ENCODE measurements at regions not wholly inside any gene's neighbourhood (a gene's known extent, or its start where the extent isn't known, plus 50 kb on each side); places are given as distances from the start of the nearest gene placed in this dataset.

DNA sequence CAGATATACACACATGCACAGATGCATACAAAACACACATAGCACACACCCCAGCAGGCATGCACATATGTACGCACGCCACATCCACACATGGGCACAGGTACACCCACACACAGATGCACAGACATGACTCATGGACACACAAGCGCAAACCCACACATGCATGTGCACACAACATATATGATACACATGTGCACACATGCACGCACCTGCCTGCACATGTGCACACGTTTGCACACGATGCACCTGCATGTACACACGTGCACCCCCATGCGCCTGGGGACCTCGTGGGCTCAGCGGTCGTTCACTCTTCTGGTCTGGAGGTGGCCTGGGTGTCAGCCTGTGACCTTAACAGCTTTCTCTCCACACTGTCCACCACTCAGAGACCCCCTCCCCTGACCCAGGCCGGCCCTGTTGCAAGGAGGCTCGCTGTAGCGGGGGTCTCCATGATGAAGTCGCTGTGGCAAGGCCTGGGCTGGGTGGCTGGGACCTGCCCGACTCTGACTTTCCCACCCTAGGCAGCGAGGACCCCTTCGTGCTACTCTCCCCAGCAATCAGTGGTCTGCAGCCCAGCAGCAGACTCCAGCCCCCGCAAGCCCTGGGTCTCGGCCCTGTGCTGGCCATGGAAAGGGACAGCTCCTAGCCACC lies 92.1 kb upstream of the TTC34 start:
- ATAC-seq (no peak), DNase-seq (no peak)
- no peaks in the 10 kb centered on the region for H3K36me3 ChIP-seq
- no peak overlapping the region for H3K27ac ChIP-seq
- H3K4me1 ChIP-seq: no peaks in the 10 kb centered on the region
- no peak overlapping the region for H3K4me3 ChIP-seq
- TF ChIP-seq, protein P1, sequence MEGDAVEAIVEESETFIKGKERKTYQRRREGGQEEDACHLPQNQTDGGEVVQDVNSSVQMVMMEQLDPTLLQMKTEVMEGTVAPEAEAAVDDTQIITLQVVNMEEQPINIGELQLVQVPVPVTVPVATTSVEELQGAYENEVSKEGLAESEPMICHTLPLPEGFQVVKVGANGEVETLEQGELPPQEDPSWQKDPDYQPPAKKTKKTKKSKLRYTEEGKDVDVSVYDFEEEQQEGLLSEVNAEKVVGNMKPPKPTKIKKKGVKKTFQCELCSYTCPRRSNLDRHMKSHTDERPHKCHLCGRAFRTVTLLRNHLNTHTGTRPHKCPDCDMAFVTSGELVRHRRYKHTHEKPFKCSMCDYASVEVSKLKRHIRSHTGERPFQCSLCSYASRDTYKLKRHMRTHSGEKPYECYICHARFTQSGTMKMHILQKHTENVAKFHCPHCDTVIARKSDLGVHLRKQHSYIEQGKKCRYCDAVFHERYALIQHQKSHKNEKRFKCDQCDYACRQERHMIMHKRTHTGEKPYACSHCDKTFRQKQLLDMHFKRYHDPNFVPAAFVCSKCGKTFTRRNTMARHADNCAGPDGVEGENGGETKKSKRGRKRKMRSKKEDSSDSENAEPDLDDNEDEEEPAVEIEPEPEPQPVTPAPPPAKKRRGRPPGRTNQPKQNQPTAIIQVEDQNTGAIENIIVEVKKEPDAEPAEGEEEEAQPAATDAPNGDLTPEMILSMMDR (IDR thresholded peaks at IDR 0.05): no peak
- peaks cover 4% of the 10 kb centered on the region for H3K27me3 ChIP-seq (ENCODE audit: low read depth)
- no peaks in the 10 kb centered on the region for H3K9me3 ChIP-seq
- intact Hi-C loops (cut with DNase I): no loop called here

DNA sequence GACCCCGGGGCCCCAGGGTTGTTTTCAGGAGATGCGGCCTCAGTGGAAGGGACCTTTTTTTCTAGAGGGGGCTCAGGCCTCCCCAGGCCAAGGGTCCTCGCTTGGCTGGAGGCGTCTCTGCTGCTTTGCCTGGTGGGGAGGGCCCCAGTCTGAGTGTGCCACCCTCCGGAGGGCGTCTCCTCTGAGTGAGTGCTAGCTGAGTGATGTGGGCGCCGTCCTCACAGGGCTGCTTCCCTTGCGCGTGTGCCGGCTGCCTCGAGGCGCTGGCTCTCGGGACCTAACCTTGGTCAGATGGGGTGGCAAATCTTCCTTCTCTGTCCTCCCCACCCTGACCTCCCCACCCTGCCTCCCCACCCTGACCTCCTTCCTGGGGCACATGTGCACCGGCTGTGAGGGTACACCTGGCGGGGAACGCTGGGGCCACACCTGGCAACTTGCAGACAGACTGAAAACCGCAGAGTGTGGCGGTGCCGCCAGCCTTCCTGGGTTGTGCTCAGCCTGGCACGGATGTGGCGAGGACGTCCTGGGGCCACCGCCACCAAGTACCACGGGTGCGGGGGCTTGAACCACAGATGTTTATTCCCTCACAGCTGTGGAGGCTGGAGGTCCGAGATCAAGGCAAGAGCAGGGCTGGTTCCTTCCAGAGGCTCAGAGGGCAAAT lies 93.0 kb upstream of the TTC34 start:
- no peak for DNase-seq

DNA sequence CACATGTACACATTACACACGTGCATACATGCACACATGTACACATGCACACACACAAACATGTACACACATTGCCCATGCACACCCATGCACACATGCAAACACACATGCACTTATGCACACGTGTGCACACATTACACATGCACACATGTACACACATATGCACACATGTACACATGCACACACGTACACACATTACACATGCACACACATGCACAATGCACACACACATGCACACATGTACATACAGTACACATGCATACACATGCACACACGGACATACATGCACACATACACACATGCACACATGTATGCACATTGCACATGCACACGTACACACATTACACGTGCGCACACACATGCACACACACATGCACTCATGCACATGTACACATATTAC lies 95.3 kb upstream of the TTC34 start:
- Histone ChIP-seq H3K4me1 (no peaks in the 10 kb centered on the region), H3K9me3 (no peaks in the 10 kb centered on the region), H3K27me3 (ENCODE audit: low read depth) (no peaks in the 10 kb centered on the region), H3K4me3 (no peak overlapping the region), H3K27ac (no peak overlapping the region), H3K36me3 (no peaks in the 10 kb centered on the region)
- TF ChIP-seq, protein P1 (IDR thresholded peaks at IDR 0.05): no peak
- no peak for ATAC-seq
- intact Hi-C loops (cut with DNase I): no loop called here
- no peak for DNase-seq

More for the DNA sequence above, 93.0 kb upstream of the TTC34 start:
- Histone ChIP-seq H3K9me3 (no peaks in the 10 kb centered on the region), H3K4me1 (no peaks in the 10 kb centered on the region), H3K4me3 (no peak overlapping the region), H3K27ac (no peak overlapping the region), H3K27me3 (ENCODE audit: low read depth) (no peaks in the 10 kb centered on the region), H3K36me3 (no peaks in the 10 kb centered on the region)
- intact Hi-C loops (cut with DNase I): no loop called here
- TF ChIP-seq, protein P1 (IDR thresholded peaks at IDR 0.05): no peak
- no peak for ATAC-seq

DNA sequence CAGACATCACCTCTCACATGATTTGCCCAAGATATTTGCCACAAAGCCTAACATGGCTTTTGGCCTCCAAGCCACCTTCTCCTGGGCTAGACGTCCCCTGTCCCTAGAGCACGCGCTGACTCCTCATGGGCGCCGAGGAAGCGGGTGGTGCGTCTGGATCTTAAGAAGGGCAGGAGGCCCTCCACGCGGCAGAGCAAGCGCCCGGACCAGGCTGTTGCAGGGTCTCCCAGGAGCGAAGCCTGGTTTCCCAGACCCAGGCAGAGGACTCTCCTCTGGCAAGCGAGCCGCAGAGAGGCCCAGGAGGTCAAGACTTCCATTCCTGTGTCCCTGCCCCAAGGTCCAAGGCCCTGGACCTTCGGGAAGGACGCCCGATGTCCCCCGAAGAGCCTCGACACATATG lies 101.7 kb upstream of the TTC34 start:
- Histone ChIP-seq H3K27me3 (ENCODE audit: low read depth) (peaks cover 17% of the 10 kb centered on the region), H3K27ac (no peak overlapping the region), H3K4me3 (no peak overlapping the region), H3K4me1 (no peaks in the 10 kb centered on the region), H3K36me3 (no peaks in the 10 kb centered on the region), H3K9me3 (no peaks in the 10 kb centered on the region)
- no peak for ATAC-seq
- no peak for DNase-seq
- intact Hi-C loops (cut with DNase I): no loop called here
- TF ChIP-seq, protein P1 (IDR thresholded peaks at IDR 0.05): no peak

DNA sequence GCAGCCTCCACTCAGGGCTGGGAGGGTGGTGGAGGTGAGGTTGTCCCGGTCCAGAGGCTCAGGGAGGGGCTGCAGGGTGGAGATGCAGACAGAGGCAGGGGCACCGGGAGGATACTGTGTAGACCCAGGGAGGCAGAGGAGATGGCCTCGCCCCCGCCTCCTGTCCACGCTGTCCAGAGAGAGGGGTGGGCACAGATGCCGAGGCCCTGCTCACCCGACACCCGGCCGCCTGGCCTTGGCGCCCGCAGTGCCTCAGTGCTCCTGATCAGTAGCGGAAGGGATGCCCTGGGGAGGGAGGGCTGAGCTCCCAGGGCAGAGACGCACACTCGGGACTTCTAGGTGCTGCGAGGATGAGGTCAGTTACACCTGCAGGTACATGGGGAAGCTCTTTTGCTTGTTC lies 102.7 kb upstream of the TTC34 start:
- DNase-seq (no peak), ATAC-seq (no peak)
- TF ChIP-seq, protein P1 (IDR thresholded peaks at IDR 0.05): no peak
- no peaks in the 10 kb centered on the region for H3K36me3 ChIP-seq
- H3K4me3 ChIP-seq: no peak overlapping the region
- no peaks in the 10 kb centered on the region for H3K9me3 ChIP-seq
- intact Hi-C loops (cut with DNase I): no loop called here
- H3K4me1 ChIP-seq: no peaks in the 10 kb centered on the region
- H3K27me3 ChIP-seq (ENCODE audit: low read depth): peaks cover 17% of the 10 kb centered on the region
- H3K27ac ChIP-seq: no peak overlapping the region
